ENCODE measurements at regions not wholly inside any gene's neighbourhood (a gene's known extent, or its start where the extent isn't known, plus 50 kb on each side); places are given as distances from the start of the nearest gene placed in this dataset.

GRCh38 chr6:21844120-21844917 lies 250.8 kb downstream of the SOX4 start (continued):
- TF ChIP-seq RCOR1 (IDR thresholded peaks at IDR 0.05; ENCODE audit: insufficient replicate concordance, low read length) = no peak

GRCh38 chr6:21845018-21845417 lies 251.5 kb downstream of the SOX4 start:
- Histone ChIP-seq H3K27me3 (ENCODE audit: control insufficient read depth, insufficient read depth, low read length) (no peaks in the 10 kb centered on the region), H2AFZ (replicated peaks; ENCODE audit: low read length, poor library complexity) (no peak overlapping the region), H2BK20ac (ENCODE audit: low read depth, low read length) (no peak overlapping the region), H3K36me3 (ENCODE audit: control insufficient read depth, insufficient read depth, low read length) (no peaks in the 10 kb centered on the region), H3K14ac (replicated peaks; ENCODE audit: low read depth, low read length) (no peak overlapping the region), H3K9ac (ENCODE audit: low read depth, low read length) (no peak overlapping the region), H3K4me1 (ENCODE audit: control insufficient read depth, insufficient read depth, low read length) (peaks cover 9% of the 10 kb centered on the region; the same call in 1 of the 2 replicates), H4K5ac (ENCODE audit: low read depth, low read length) (no peak overlapping the region), H3K23ac (ENCODE audit: low read depth, low read length) (no peak overlapping the region), H3K79me1 (ENCODE audit: low read depth in 1 of 2, low read length in 2 of 2) (0 out of 4 replicates have a peak, but pooled peaks cover 0 to 3% of the 10 kb centered on the region in 2 experiments), H2BK5ac (ENCODE audit: low read depth, low read length, poor library complexity, severe bottlenecking) (no peak overlapping the region), H4K8ac (ENCODE audit: low read depth in 2 of 2, low read length in 2 of 2) (no peak overlapping the region), H3K18ac (ENCODE audit: low read depth, low read length) (no peak overlapping the region), H3K4ac (ENCODE audit: low read depth, low read length) (no peak overlapping the region), H2AK5ac (ENCODE audit: low read depth, low read length) (no peak overlapping the region), H3K9me3 (ENCODE audit: control insufficient read depth, insufficient read depth, low read length) (no peaks in the 10 kb centered on the region), H4K20me1 (ENCODE audit: insufficient read depth, low read length) (no peaks in the 10 kb centered on the region), H4K91ac (ENCODE audit: insufficient read depth, low read depth, low read length) (no peak overlapping the region), H3K56ac (ENCODE audit: extremely low read depth, insufficient read depth, low read length) (no peak overlapping the region), H3K9me1 (ENCODE audit: insufficient read depth, low read length) (no peaks in the 10 kb centered on the region; the same call in 1 of the 2 replicates), H3K4me2 (ENCODE audit: low read depth, low read length) (no peak overlapping the region), H3K4me3 (ENCODE audit: insufficient read depth, low read depth, low read length) (no peak overlapping the region), H2BK15ac (ENCODE audit: low read depth, low read length) (no peak overlapping the region), H3K27ac (ENCODE audit: insufficient read depth, low read length) (no peak overlapping the region), H2AK9ac (replicated peaks; ENCODE audit: low read depth, low read length, poor library complexity) (no peak overlapping the region), H2BK120ac (ENCODE audit: low read depth, low read length) (no peak overlapping the region)
- BruUV-seq (replicated peaks) = no TSS peak
- ChIA-PET CTCF (no interaction called here), POLR2A (ENCODE audit: unreplicated experiment) (no interaction called here)
- intact Hi-C loops (cut with micrococcal nuclease) = no loop called here
- in situ Hi-C loops (cut with MboI; ENCODE audit: low sequenced_read_pairs) = no loop called here
- WGBS, 2 experiments (ENCODE audit: extremely low coverage in 2 of 2, insufficient read length in 1 of 2) = no CpG with 5 or more reads among the region's 3 CpGs
- dilution Hi-C loops (cut with HindIII; ENCODE audit: low sequenced_read_pairs, unreplicated experiment) = no loop called here
- ATAC-seq (ENCODE audit: low read depth) (no peak), DNase-seq (no peak)
- TF ChIP-seq MAZ (IDR thresholded peaks at IDR 0.05; ENCODE audit: borderline replicate concordance, low read depth, low read length) (no peak), RCOR1 (IDR thresholded peaks at IDR 0.05; ENCODE audit: insufficient replicate concordance, low read length) (no peak), MAFK (IDR thresholded peaks at IDR 0.05; ENCODE audit: low read depth, low read length) (no peak), ELK1 (IDR thresholded peaks at IDR 0.05; ENCODE audit: borderline replicate concordance, low read depth, low read length) (no peak), RFX5 (IDR thresholded peaks at IDR 0.05; ENCODE audit: low read depth, low read length) (no peak), FOS (IDR thresholded peaks at IDR 0.05; ENCODE audit: low read depth, low read length) (no peak), CEBPB (IDR thresholded peaks at IDR 0.05; ENCODE audit: low read depth, low read length) (no peak), BHLHE40 (IDR thresholded peaks at IDR 0.05; ENCODE audit: low read depth, low read length) (no peak), MXI1 (IDR thresholded peaks at IDR 0.05; ENCODE audit: borderline replicate concordance, low read depth, low read length) (no peak), USF2 (IDR thresholded peaks at IDR 0.05; ENCODE audit: low read depth, low read length) (no peak), POLR2A (IDR thresholded peaks at IDR 0.05; ENCODE audit: low read depth, low read length) (no peak), NFE2L2 (IDR thresholded peaks at IDR 0.05; ENCODE audit: low read depth, low read length) (no peak), CTCF (conservative IDR thresholded peaks at IDR 0.05; ENCODE audit: low read depth, low read length) (no peak)
